HepG2 (cell line): ENCODE measurements at regions not wholly inside any gene's neighbourhood (a gene's known extent, or its start where the extent isn't known, plus 50 kb on each side); places are given as distances from the start of the nearest gene placed in this dataset.
A peak's percentile ranks its signal among the peaks of the same experiment; 100 is the strongest.

ENCODE experiments used
- ATAC-seq: fragments of 200-7000 bp; cut with Tn5 transposase; 3 replicates; pipeline ENCODE4 v1.9.1; 2020; ENCODE audit warnings: mild to moderate bottlenecking, moderate library complexity
- BruUV-seq: library from RNA; stranded (reverse); fragments of 400-500 nt; replicated peaks from 2 replicates; lab custom pipeline; 2021; lab: Mats Ljungman, UMichigan
- CTCF ChIA-PET: fragments of 300-600 bp; formaldehyde crosslinking; extraction: SDS; loops from one replicate; lab custom pipeline; 2021; ENCODE audit warnings: low total read pairs, inconsistent platforms, low intra/inter-chr PET ratio; lab: Yijun Ruan, JAX
- POLR2A ChIA-PET: fragments of 350-600 bp; sonication (Branson Sonifier 250); formaldehyde crosslinking; loops from one replicate; lab custom pipeline; 2020; ENCODE audit warnings: antibody characterized with exemption, inconsistent platforms; lab: Yijun Ruan, JAX
- DNase-seq: peaks from one replicate; pipeline ENCODE4 v3.0.0-alpha.2; 2015; ENCODE audit warnings: low spot score
- FAIRE-seq: peaks from 3 replicates; lab custom pipeline; 2011; peaks lifted over from hg19 to GRCh38; lab: Jason Lieb, UNC
- H2AFZ ChIP-seq: one replicate; pipeline ENCODE4 v1.6.1; 2011; ENCODE audit warnings: low read length, inconsistent platforms
- H3K27ac ChIP-seq: fragments of 300-600 bp; 3 replicates; pipeline ENCODE4 v1.8.0; 2011; ENCODE audit warnings: mixed run types, mild to moderate bottlenecking, mixed read lengths, low read length, inconsistent platforms; ENCODE audit not compliant: insufficient read depth; ENCODE audit errors: extremely low read length
- H3K27me3 ChIP-seq, 2 experiments: fragments of 200-600 bp in 1 of 2; 2 replicates in 1 of 2; 3 replicates in 1 of 2; pipeline versions ENCODE4 v1.6.0 to v1.8.0; 2011; ENCODE audit warnings: low read length in 2 of 2, mild to moderate bottlenecking in 2 of 2, moderate library complexity in 2 of 2, inconsistent platforms in 1 of 2; ENCODE audit not compliant: insufficient read depth in 2 of 2, control insufficient read depth in 1 of 2
- H3K36me3 ChIP-seq, 2 experiments: fragments of 200-600 bp in 1 of 2; replicated peaks in 1 of 2; 2 replicates in 1 of 2; 3 replicates in 1 of 2; pipeline versions ENCODE4 v1.5.1 to v1.8.0; 2011; ENCODE audit warnings: low read length in 2 of 2, inconsistent platforms in 1 of 2; ENCODE audit not compliant: insufficient read depth in 2 of 2, control insufficient read depth in 1 of 2
- H3K4me1 ChIP-seq: 2 replicates; pipeline ENCODE4 v1.5.1; 2012; ENCODE audit warnings: low read length, inconsistent platforms; ENCODE audit not compliant: insufficient read depth
- H3K4me2 ChIP-seq: 2 replicates; pipeline ENCODE4 v1.6.0; 2011; ENCODE audit warnings: low read depth, low read length, inconsistent platforms
- H3K4me3 ChIP-seq, 3 experiments: fragments of 200-600 bp in 1 of 3; sonication (generic), shearing (Covaris generic) in 1 of 3; replicated peaks in 1 of 3; 2 replicates each; pipeline ENCODE4 v1.5.1; 2011 to 2016; ENCODE audit warnings: low read length in 3 of 3, inconsistent platforms in 2 of 3, low read depth in 2 of 3, mild to moderate bottlenecking in 2 of 3, control low read depth in 1 of 3, mixed read lengths in 1 of 3; ENCODE audit not compliant: insufficient read depth in 1 of 3
- H3K79me2 ChIP-seq: one replicate; pipeline ENCODE4 v1.6.1; 2011; ENCODE audit warnings: low read length, inconsistent platforms; ENCODE audit not compliant: insufficient read depth
- H3K9ac ChIP-seq: 2 replicates; pipeline ENCODE4 v1.6.0; 2011; ENCODE audit warnings: mild to moderate bottlenecking, low read depth, low read length, inconsistent platforms; ENCODE audit not compliant: insufficient read depth
- H3K9me3 ChIP-seq: 2 replicates; pipeline ENCODE4 v1.5.1; 2012; ENCODE audit warnings: mild to moderate bottlenecking, low read length
- H4K20me1 ChIP-seq: 2 replicates; pipeline ENCODE4 v1.6.0; 2011; ENCODE audit warnings: inconsistent platforms, mild to moderate bottlenecking, low read length, moderate library complexity; ENCODE audit not compliant: insufficient read depth
- FOXO4 ChIP-seq: sonication (generic); formaldehyde crosslinking; conservative IDR thresholded peaks from 2 replicates; pipeline ENCODE4 v1.8.1; 2023; ENCODE audit warnings: missing genetic modification reagents
- HNF1A ChIP-seq, 2 experiments: sonication (generic) in 1 of 2; formaldehyde crosslinking in 1 of 2; IDR thresholded peaks; 2 replicates each; pipeline versions ENCODE4 v1.4.0 to v1.6.1; 2016 to 2020; ENCODE audit warnings: borderline replicate concordance in 1 of 2, low read depth in 1 of 2, mild to moderate bottlenecking in 1 of 2, missing genetic modification reagents in 1 of 2
- MLX ChIP-seq: IDR thresholded peaks from 2 replicates; pipeline ENCODE4 v1.6.1; 2016
- NFE2L2 ChIP-seq: fragments of 150-350 bp; IDR thresholded peaks from 2 replicates; pipeline ENCODE4 v1.6.1; 2014; ENCODE audit warnings: low read length
- PHF21A ChIP-seq: sonication (generic); formaldehyde crosslinking; IDR thresholded peaks from 2 replicates; pipeline ENCODE4 v1.5.0; 2020; ENCODE audit warnings: mild to moderate bottlenecking, missing genetic modification reagents
- RFX5 ChIP-seq: IDR thresholded peaks from 2 replicates; pipeline ENCODE4 v1.6.1; 2011; ENCODE audit warnings: low read depth, low read length, improper control_type of control experiment
- TRAFD1 ChIP-seq: sonication (generic); formaldehyde crosslinking; IDR thresholded peaks from 2 replicates; pipeline ENCODE4 v1.5.1; 2020; ENCODE audit warnings: missing genetic modification reagents, mild to moderate bottlenecking, borderline replicate concordance
- ZBTB7A ChIP-seq: sonication (generic); formaldehyde crosslinking; IDR thresholded peaks from 2 replicates; pipeline ENCODE4 v1.8.0; 2022; ENCODE audit warnings: mild to moderate bottlenecking, missing genetic modification reagents
- ZNF10 ChIP-seq: sonication (generic); formaldehyde crosslinking; IDR thresholded peaks from 2 replicates; pipeline ENCODE4 v1.4.0; 2020; ENCODE audit warnings: mild to moderate bottlenecking, low read depth, missing genetic modification reagents, borderline replicate concordance
- WGBS: methylation state at CpG from one replicate; pipeline ENCODE4 v1.1.6; 2017; ENCODE audit warnings: low lambda C conversion rate; 5-methylcytosine and 5-hydroxymethylcytosine counted together
- in situ Hi-C: cut with HindIII; loops from 2 replicates; pipeline ENCODE4 v1.10.0; 2017; ENCODE audit warnings: low pct_unique_long_range_greater_than_20kb; ENCODE audit not compliant: extremely low pct_ligation_motif_present
- intact Hi-C: fragments of 100-400 bp; cut with micrococcal nuclease; formaldehyde crosslinking; loops from one replicate; pipeline ENCODE4 v1.10.0; 2022; ENCODE audit not compliant: unreplicated experiment

GRCh38 chr2:184270660-184271059 is 327.7 kb upstream of the ZNF804A start:
- no peaks in the 10 kb centered on the region for H3K79me2 ChIP-seq
- no peaks in the 10 kb centered on the region for H4K20me1 ChIP-seq
- no peaks in the 10 kb centered on the region for H3K27me3 ChIP-seq
- ATAC-seq (no peak), DNase-seq (no peak), FAIRE-seq (no peak)
- TF ChIP-seq ZBTB7A (CRISPR knock-in tag) (no peak), RFX5 (no peak)
- H3K4me1 ChIP-seq = no peaks in the 10 kb centered on the region
- H3K9ac ChIP-seq = no peak overlapping the region
- H2AFZ ChIP-seq = no peak overlapping the region
- in situ Hi-C loops = no loop called here
- no peaks in the 10 kb centered on the region for H3K9me3 ChIP-seq
- BruUV-seq = no TSS peak
- intact Hi-C loops = no loop called here
- CTCF ChIA-PET = no interaction called here
- POLR2A ChIA-PET = no interaction called here
- no peak overlapping the region for H3K4me3 ChIP-seq
- H3K4me2 ChIP-seq = no peak overlapping the region
- no peak overlapping the region for H3K27ac ChIP-seq
- H3K36me3 ChIP-seq = no peaks in the 10 kb centered on the region
- WGBS = 75% methylated on average over 5 of the region's 5 CpGs

GRCh38 chr2:184272056-184272455 is 326.3 kb upstream of the ZNF804A start:
- 0% methylated on average over 1 of the region's 1 CpG for whole genome bisulfite sequencing
- no TSS peak for BruUV-seq
- no peak overlapping the region for H3K9ac ChIP-seq
- H3K36me3 ChIP-seq = no peaks in the 10 kb centered on the region
- ATAC-seq = no peak
- H2AFZ ChIP-seq = no peak overlapping the region
- no peaks in the 10 kb centered on the region for H3K79me2 ChIP-seq
- no peaks in the 10 kb centered on the region for H3K9me3 ChIP-seq
- no peak overlapping the region for H3K27ac ChIP-seq
- ChIA-PET POLR2A (no interaction called here), CTCF (no interaction called here)
- H3K4me2 ChIP-seq = no peak overlapping the region
- no peak for DNase-seq
- H3K27me3 ChIP-seq = no peaks in the 10 kb centered on the region
- in situ Hi-C loops (no loop called here), intact Hi-C loops (no loop called here)
- H4K20me1 ChIP-seq = no peaks in the 10 kb centered on the region
- TF ChIP-seq NFE2L2 (peak; percentile 80), TRAFD1 (CRISPR knock-in tag) (no peak), MLX (CRISPR knock-in tag) (no peak), PHF21A (CRISPR knock-in tag) (no peak), ZNF10 (CRISPR knock-in tag) (no peak), FOXO4 (CRISPR knock-in tag) (no peak), HNF1A (IDR thresholded peaks at IDR 0.05; ENCODE audit: low read depth) (no peak), HNF1A (CRISPR knock-in tag; IDR thresholded peaks at IDR 0.05; ENCODE audit: borderline replicate concordance) (no peak)
- H3K4me1 ChIP-seq = no peaks in the 10 kb centered on the region
- no peak overlapping the region for H3K4me3 ChIP-seq
- no peak for FAIRE-seq
